GM23248 (cell line): ENCODE measurements at regions not wholly inside any gene's neighbourhood (a gene's known extent, or its start where the extent isn't known, plus 50 kb on each side); places are given as distances from the start of the nearest gene placed in this dataset.

Experiments
- DNase-seq: peaks from one replicate; pipeline ENCODE4 v3.0.0-alpha.2; 2015
- H2AFZ ChIP-seq: fragments of 200-600 bp; sonication (generic); 2 replicates; pipeline ENCODE4 v1.6.1; 2016; ENCODE audit warnings: antibody characterized with exemption
- H3F3A ChIP-seq: fragments of 200-600 bp; sonication (generic); 2 replicates; pipeline ENCODE4 v1.6.1; 2016; ENCODE audit warnings: mild to moderate bottlenecking, antibody characterized with exemption, mixed run types; ENCODE audit not compliant: insufficient read depth
- H3K27ac ChIP-seq: fragments of 200-600 bp; sonication (generic); 2 replicates; pipeline ENCODE4 v1.5.1; 2016; ENCODE audit warnings: mild to moderate bottlenecking
- H3K27me3 ChIP-seq: fragments of 200-600 bp; sonication (generic); replicated peaks from 2 replicates; pipeline ENCODE4 v1.6.1; 2016; ENCODE audit warnings: mild to moderate bottlenecking; ENCODE audit not compliant: insufficient read depth
- H3K36me3 ChIP-seq: fragments of 200-600 bp; sonication (generic); 2 replicates; pipeline ENCODE4 v1.6.1; 2016; ENCODE audit warnings: low read depth, mild to moderate bottlenecking
- H3K4me1 ChIP-seq: fragments of 200-600 bp; sonication (generic); 2 replicates; pipeline ENCODE4 v1.6.1; 2016; ENCODE audit warnings: mild to moderate bottlenecking; ENCODE audit not compliant: insufficient read depth
- H3K4me2 ChIP-seq: fragments of 200-600 bp; sonication (generic); one replicate; pipeline ENCODE4 v1.6.1; 2016; ENCODE audit warnings: mild to moderate bottlenecking; ENCODE audit not compliant: unreplicated experiment
- H3K4me3 ChIP-seq: fragments of 200-600 bp; sonication (generic); 2 replicates; pipeline ENCODE4 v1.5.1; 2016; ENCODE audit warnings: mild to moderate bottlenecking
- H3K79me2 ChIP-seq: fragments of 200-600 bp; sonication (generic); 2 replicates; pipeline ENCODE4 v1.6.1; 2016; ENCODE audit warnings: mild to moderate bottlenecking; ENCODE audit not compliant: insufficient read depth
- H3K9ac ChIP-seq: fragments of 200-600 bp; sonication (generic); 2 replicates; pipeline ENCODE4 v1.6.1; 2016; ENCODE audit warnings: mild to moderate bottlenecking
- H3K9me2 ChIP-seq: fragments of 200-600 bp; sonication (generic); 2 replicates; pipeline ENCODE4 v1.6.1; 2016; ENCODE audit warnings: mixed run types, mild to moderate bottlenecking, moderate library complexity; ENCODE audit not compliant: insufficient read depth
- H3K9me3 ChIP-seq: fragments of 200-600 bp; sonication (generic); one replicate; pipeline ENCODE4 v1.6.1; 2017; ENCODE audit warnings: low read depth
- H4K20me1 ChIP-seq: fragments of 200-600 bp; sonication (generic); 2 replicates; pipeline ENCODE4 v1.6.0; 2016; ENCODE audit not compliant: insufficient read depth
- EZH2 ChIP-seq: fragments of 200-600 bp; sonication (generic); IDR thresholded peaks from 2 replicates; pipeline ENCODE4 v1.6.1; 2018; ENCODE audit warnings: antibody characterized with exemption, mild to moderate bottlenecking; ENCODE audit not compliant: insufficient read depth, poor library complexity, severe bottlenecking
- EZH2phosphoT487 ChIP-seq: fragments of 200-600 bp; sonication (generic); IDR thresholded peaks from 2 replicates; pipeline ENCODE4 v1.6.1; 2018; ENCODE audit warnings: antibody characterized with exemption, moderate library complexity, mild to moderate bottlenecking, low read depth; ENCODE audit not compliant: insufficient read depth
- WGBS, 2 experiments: methylation state at CpG; one replicate each; pipeline ENCODE4 v1.1.6; 2015 to 2017; ENCODE audit warnings: low lambda C conversion rate in 2 of 2, low coverage in 1 of 2; ENCODE audit errors: missing lambda C conversion rate in 2 of 2; 5-methylcytosine and 5-hydroxymethylcytosine counted together
- in situ Hi-C: fragments of 300-500 bp; cut with MboI; formaldehyde crosslinking; loops from 2 replicates; pipeline ENCODE4 v1.15.0; 2020

- peak; percentile 66 for DNase-seq
- 54 to 60% methylated on average over 5 of the region's 5 CpGs for WGBS, 2 experiments
- in situ Hi-C loops: no loop called here
Measured at GRCh38 chr10:52436664-52437063, 122.6 kb downstream of the DKK1 start.

GRCh38 chr10:52437205-52437646 is 123.1 kb downstream of the DKK1 start:
- no peak for DNase-seq
- no peak for TF ChIP-seq EZH2
- no peak for TF ChIP-seq EZH2phosphoT487
- Histone ChIP-seq H3F3A (peaks cover 11% of the 10 kb centered on the region), H3K36me3 (no peaks in the 10 kb centered on the region), H2AFZ (0 out of 2 replicates have a peak overlapping the region, but pooled peaks have one; percentile 7), H3K9me3 (no peaks in the 10 kb centered on the region), H3K9me2 (no peaks in the 10 kb centered on the region), H3K27me3 (no peaks in the 10 kb centered on the region), H4K20me1 (no peaks in the 10 kb centered on the region), H3K4me3 (no peak overlapping the region), H3K79me2 (no peaks in the 10 kb centered on the region), H3K4me2 (peak overlapping the region; percentile 27), H3K27ac (peak overlapping the region; percentile 42), H3K4me1 (peaks cover 18% of the 10 kb centered on the region), H3K9ac (no peak overlapping the region)
- 42 to 50% methylated on average over 1 of the region's 1 CpG for WGBS, 2 experiments
- in situ Hi-C loops: no loop called here

More at GRCh38 chr10:52436664-52437063, 122.6 kb downstream of the DKK1 start:
- no peaks in the 10 kb centered on the region for H3K79me2 ChIP-seq
- no peaks in the 10 kb centered on the region for H3K9me3 ChIP-seq
- peaks cover 6% of the 10 kb centered on the region; the same call in 1 of the 2 replicates for H3F3A ChIP-seq
- no peaks in the 10 kb centered on the region for H3K9me2 ChIP-seq
- peak overlapping the region; percentile 27 for H3K4me2 ChIP-seq
- TF ChIP-seq EZH2 (no peak), EZH2phosphoT487 (no peak)
- no peaks in the 10 kb centered on the region for H4K20me1 ChIP-seq
- peak overlapping the region; percentile 42 for H3K27ac ChIP-seq
- H3K4me3 ChIP-seq: no peak overlapping the region
- H3K4me1 ChIP-seq: peaks cover 15% of the 10 kb centered on the region
- H3K36me3 ChIP-seq: no peaks in the 10 kb centered on the region
- H3K27me3 ChIP-seq: no peaks in the 10 kb centered on the region
- H2AFZ ChIP-seq: 0 out of 2 replicates have a peak overlapping the region, but pooled peaks have one; percentile 7
- no peak overlapping the region for H3K9ac ChIP-seq

DNA sequence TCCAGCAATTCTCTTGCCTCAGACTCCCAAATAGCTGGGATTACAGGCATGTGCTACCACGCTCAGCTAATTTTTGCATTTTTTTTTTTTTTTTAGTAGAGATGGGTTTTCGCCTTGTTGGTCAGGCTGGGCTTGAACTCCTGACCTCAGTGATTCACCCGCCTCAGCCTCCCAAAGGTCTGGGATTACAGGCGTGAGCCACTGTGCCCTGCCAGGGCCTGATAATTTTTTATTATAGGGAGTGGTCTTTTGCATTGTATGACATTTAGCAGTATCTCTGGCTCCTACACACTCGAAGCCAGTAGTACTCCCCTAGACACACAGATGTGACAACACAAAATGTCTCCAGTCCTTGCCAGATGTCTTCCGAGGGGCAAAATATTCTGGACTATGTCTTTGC is 124.0 kb downstream of the DKK1 start:
- H3K9ac ChIP-seq: no peak overlapping the region

GRCh38 chr10:52440612-52441285 is 126.7 kb downstream of the DKK1 start:
- H2AFZ ChIP-seq: no peak overlapping the region
- no peaks in the 10 kb centered on the region for H3K27me3 ChIP-seq
- H3K9me3 ChIP-seq: no peaks in the 10 kb centered on the region
- in situ Hi-C loops: no loop called here
- 86 to 88% methylated on average over 7 of the region's 7 CpGs for WGBS, 2 experiments
- no peak for DNase-seq
- H3K27ac ChIP-seq: no peak overlapping the region
- H4K20me1 ChIP-seq: no peaks in the 10 kb centered on the region
- H3K79me2 ChIP-seq: no peaks in the 10 kb centered on the region
- H3K36me3 ChIP-seq: no peaks in the 10 kb centered on the region
- peaks cover 39% of the 10 kb centered on the region for H3K4me1 ChIP-seq
- H3K9ac ChIP-seq: no peak overlapping the region
- peaks cover 34% of the 10 kb centered on the region for H3F3A ChIP-seq
- no peaks in the 10 kb centered on the region for H3K9me2 ChIP-seq
- TF ChIP-seq EZH2: no peak
- TF ChIP-seq EZH2phosphoT487: no peak
- H3K4me2 ChIP-seq: no peak overlapping the region
- H3K4me3 ChIP-seq: no peak overlapping the region

More for the DNA sequence above, 124.0 kb downstream of the DKK1 start:
- DNase-seq: no peak
- peaks cover 20% of the 10 kb centered on the region for H3F3A ChIP-seq
- no peak overlapping the region for H3K27ac ChIP-seq
- H3K36me3 ChIP-seq: no peaks in the 10 kb centered on the region
- no peaks in the 10 kb centered on the region for H3K9me3 ChIP-seq
- H3K4me2 ChIP-seq: no peak overlapping the region
- no peaks in the 10 kb centered on the region for H4K20me1 ChIP-seq
- H3K9me2 ChIP-seq: no peaks in the 10 kb centered on the region
- TF ChIP-seq EZH2 (no peak), EZH2phosphoT487 (no peak)
- in situ Hi-C loops: no loop called here
- no peak overlapping the region for H3K4me3 ChIP-seq
- WGBS, 2 experiments: 88 to 90% methylated on average over 6 of the region's 6 CpGs
- H3K79me2 ChIP-seq: no peaks in the 10 kb centered on the region
- H3K27me3 ChIP-seq: no peaks in the 10 kb centered on the region
- peaks cover 27% of the 10 kb centered on the region for H3K4me1 ChIP-seq
- H2AFZ ChIP-seq: no peak overlapping the region
